EL (cell line): ENCODE measurements at regions not wholly inside any gene's neighbourhood (a gene's known extent, or its start where the extent isn't known, plus 50 kb on each side); places are given as distances from the start of the nearest gene placed in this dataset.

ENCODE experiments used
- DNase-seq: peaks from one replicate; pipeline ENCODE4 v3.0.0-alpha.2; 2016

- no peak for DNase-seq
Observed at GRCh38 chr2:8309131-8309530, 372.7 kb upstream of the ID2 start.

- DNase-seq, result no peak
Observed at GRCh38 chr2:8310557-8311455, 371.1 kb upstream of the ID2 start.

- DNase-seq, result no peak
Observed at GRCh38 chr2:8312221-8312620, 369.6 kb upstream of the ID2 start.

GRCh38 chr2:8312861-8313830 is 368.7 kb upstream of the ID2 start:
- DNase-seq, result peak; percentile 4

GRCh38 chr2:8314063-8314462 is 367.8 kb upstream of the ID2 start:
- DNase-seq, result no peak

- no peak for DNase-seq
Observed at GRCh38 chr2:8315531-8316165, 366.2 kb upstream of the ID2 start.

GRCh38 chr2:8316356-8316755 is 365.5 kb upstream of the ID2 start:
- no peak for DNase-seq

GRCh38 chr2:8317418-8317817 is 364.4 kb upstream of the ID2 start:
- DNase-seq, result no peak

GRCh38 chr2:8319219-8319618 is 362.6 kb upstream of the ID2 start:
- DNase-seq, result no peak

GRCh38 chr2:8320311-8321066 is 361.4 kb upstream of the ID2 start:
- no peak for DNase-seq

- no peak for DNase-seq
Observed at GRCh38 chr2:8322634-8323033, 359.2 kb upstream of the ID2 start.

- DNase-seq, result no peak
Observed at GRCh38 chr2:8324164-8324856, 357.5 kb upstream of the ID2 start.

- no peak for DNase-seq
Observed at GRCh38 chr2:8324901-8325300, 357.0 kb upstream of the ID2 start.

GRCh38 chr2:8327371-8328100 is 354.3 kb upstream of the ID2 start:
- no peak for DNase-seq

- no peak for DNase-seq
Observed at GRCh38 chr2:8328217-8328616, 353.6 kb upstream of the ID2 start.

- no peak for DNase-seq
Observed at GRCh38 chr2:8329660-8330622, 351.9 kb upstream of the ID2 start.

- no peak for DNase-seq
Observed at GRCh38 chr2:8331068-8331467, 350.8 kb upstream of the ID2 start.

GRCh38 chr2:8332646-8333045 is 349.2 kb upstream of the ID2 start:
- no peak for DNase-seq

- no peak for DNase-seq
Observed at GRCh38 chr2:8333177-8333831, 348.6 kb upstream of the ID2 start.
